Adrenal gland (tissue), 9 donors: ENCODE measurements at regions not wholly inside any gene's neighbourhood (a gene's known extent, or its start where the extent isn't known, plus 50 kb on each side); places are given as distances from the start of the nearest gene placed in this dataset.

Source experiments
- DNase-seq, 7 donors: peaks; one replicate each; pipeline ENCODE4 v3.0.0-alpha.2; 2019 to 2020
- H3K27ac ChIP-seq, 5 donors: fragments of 200-600 bp; sonication (generic) in 4 of 5; 1 replicate in 3 of 5; 2 replicates in 2 of 5; pipeline versions ENCODE4 v1.5.1 to v1.8.0; 2016 to 2020; ENCODE audit warnings: mild to moderate bottlenecking in 1 of 5
- H3K27me3 ChIP-seq: fragments of 200-600 bp; 2 replicates; pipeline ENCODE4 v1.8.0; 2021
- H3K36me3 ChIP-seq, 2 donors: fragments of 200-600 bp; replicated peaks in 1 of 2; 1 replicate in 1 of 2; 2 replicates in 1 of 2; pipeline versions ENCODE4 v1.5.1 to v1.8.0; 2018 to 2022
- H3K4me1 ChIP-seq, 2 donors: fragments of 200-600 bp; replicated peaks in 1 of 2; 1 replicate in 1 of 2; 2 replicates in 1 of 2; pipeline versions ENCODE4 v1.5.1 to v1.8.0; 2018 to 2021
- H3K4me3 ChIP-seq, 4 donors: fragments of 200-600 bp; sonication (generic) in 3 of 4; one replicate each; pipeline ENCODE4 v1.5.1; 2016 to 2018
- H3K9me3 ChIP-seq, 3 donors: fragments of 200-600 bp; sonication (generic) in 1 of 3; replicated peaks in 1 of 3; 1 replicate in 2 of 3; 2 replicates in 1 of 3; pipeline versions ENCODE4 v1.5.1 to v1.8.0; 2016 to 2021
- POLR2A ChIP-seq, 2 donors: fragments of 450-650 bp; IDR thresholded peaks; one replicate each; pipeline ENCODE4 v1.6.1; 2017; ENCODE audit warnings: antibody characterized with exemption in 2 of 2, mild to moderate bottlenecking in 2 of 2, moderate library complexity in 1 of 2
- WGBS, 4 donors: extraction: QIAGEN DNeasy Blood & Tissue Kit in 2 of 4; methylation state at CpG; one replicate each; pipeline versions ENCODE4 v1.1.5 to v1.1.7; 2013 to 2017; 5-methylcytosine and 5-hydroxymethylcytosine counted together
- intact Hi-C, 2 donors: fragments of 100-400 bp; cut with DNase I; formaldehyde crosslinking; loops; one replicate each; pipeline versions ENCODE4 v1.14.1 to v1.15.0; 2022 to 2023
- TF ChIP-seq, protein P1 (sequence below), 6 experiments: fragments of 450-650 bp in 4 of 6; fragments of 200-600 bp in 2 of 6; sonication (generic) in 1 of 6; IDR thresholded peaks; 1 replicate in 5 of 6; 2 replicates in 1 of 6; pipeline versions ENCODE4 v1.5.1 to v1.8.0; 2016 to 2021; ENCODE audit warnings: antibody characterized with exemption in 6 of 6, mild to moderate bottlenecking in 2 of 6, moderate library complexity in 1 of 6
- donor health status: healthy with polysubstance abuse.
- donor health status: Bipolar disorder and iron deficiency.
- donor health status: DM: yes; HTN: yes; CAD: no.
- donor health status: DM: no; HTN: no; CAD: no.
- donor health status: DM: no; HTN: no; CAD: no.

- Histone ChIP-seq H3K27ac (no peak overlapping the region), H3K4me1 (no peaks in the 10 kb centered on the region), H3K4me3 (no peak overlapping the region), H3K27me3 (no peaks in the 10 kb centered on the region), H3K9me3 (no peaks in the 10 kb centered on the region), H3K36me3 (no peaks in the 10 kb centered on the region)
- 54 to 76% (median 67%) methylated on average over 6 of the region's 6 CpGs for WGBS, 4 donors
- TF ChIP-seq POLR2A (IDR thresholded peaks at IDR 0.05) = no peak
- TF ChIP-seq, protein P1, sequence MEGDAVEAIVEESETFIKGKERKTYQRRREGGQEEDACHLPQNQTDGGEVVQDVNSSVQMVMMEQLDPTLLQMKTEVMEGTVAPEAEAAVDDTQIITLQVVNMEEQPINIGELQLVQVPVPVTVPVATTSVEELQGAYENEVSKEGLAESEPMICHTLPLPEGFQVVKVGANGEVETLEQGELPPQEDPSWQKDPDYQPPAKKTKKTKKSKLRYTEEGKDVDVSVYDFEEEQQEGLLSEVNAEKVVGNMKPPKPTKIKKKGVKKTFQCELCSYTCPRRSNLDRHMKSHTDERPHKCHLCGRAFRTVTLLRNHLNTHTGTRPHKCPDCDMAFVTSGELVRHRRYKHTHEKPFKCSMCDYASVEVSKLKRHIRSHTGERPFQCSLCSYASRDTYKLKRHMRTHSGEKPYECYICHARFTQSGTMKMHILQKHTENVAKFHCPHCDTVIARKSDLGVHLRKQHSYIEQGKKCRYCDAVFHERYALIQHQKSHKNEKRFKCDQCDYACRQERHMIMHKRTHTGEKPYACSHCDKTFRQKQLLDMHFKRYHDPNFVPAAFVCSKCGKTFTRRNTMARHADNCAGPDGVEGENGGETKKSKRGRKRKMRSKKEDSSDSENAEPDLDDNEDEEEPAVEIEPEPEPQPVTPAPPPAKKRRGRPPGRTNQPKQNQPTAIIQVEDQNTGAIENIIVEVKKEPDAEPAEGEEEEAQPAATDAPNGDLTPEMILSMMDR (IDR thresholded peaks at IDR 0.05) = no peak
- intact Hi-C loops = no loop called here
- no peak for DNase-seq
Observed at GRCh38 chr10:129288999-129289584, 177.9 kb upstream of the MGMT start.

- no peak for TF ChIP-seq POLR2A (IDR thresholded peaks at IDR 0.05)
- TF ChIP-seq, protein P1 (IDR thresholded peaks at IDR 0.05) = no peak
- H3K4me3 ChIP-seq = no peak overlapping the region
- WGBS, 4 donors = 62 to 78% (median 71%) methylated on average over 2 of the region's 2 CpGs
- no peak overlapping the region for H3K27ac ChIP-seq
- intact Hi-C loops = no loop called here
- H3K4me1 ChIP-seq = no peaks in the 10 kb centered on the region
- no peaks in the 10 kb centered on the region for H3K27me3 ChIP-seq
- no peak for DNase-seq
- H3K36me3 ChIP-seq = no peaks in the 10 kb centered on the region
- H3K9me3 ChIP-seq = no peaks in the 10 kb centered on the region
Observed at GRCh38 chr10:129293991-129294700, 172.9 kb upstream of the MGMT start.

- Histone ChIP-seq H3K36me3 (no peaks in the 10 kb centered on the region), H3K27me3 (no peaks in the 10 kb centered on the region), H3K4me1 (no peaks in the 10 kb centered on the region), H3K4me3 (no peak overlapping the region), H3K27ac (no peak overlapping the region), H3K9me3 (no peaks in the 10 kb centered on the region)
- no peak for DNase-seq
- WGBS, 4 donors = 59 to 73% (median 70%) methylated on average over 3 of the region's 3 CpGs
- intact Hi-C loops = no loop called here
- TF ChIP-seq POLR2A (IDR thresholded peaks at IDR 0.05) = no peak
- TF ChIP-seq, protein P1 (IDR thresholded peaks at IDR 0.05) = no peak
Observed at GRCh38 chr10:129294944-129295343, 172.1 kb upstream of the MGMT start.

GRCh38 chr10:129305046-129305445 lies 162.0 kb upstream of the MGMT start:
- no peak for DNase-seq

More at GRCh38 chr10:129305046-129305445, 162.0 kb upstream of the MGMT start:
- Histone ChIP-seq H3K9me3 (no peaks in the 10 kb centered on the region), H3K27me3 (no peaks in the 10 kb centered on the region), H3K36me3 (no peaks in the 10 kb centered on the region), H3K4me3 (no peak overlapping the region), H3K4me1 (no peaks in the 10 kb centered on the region), H3K27ac (no peak overlapping the region)
- intact Hi-C loops = no loop called here
- WGBS, 4 donors = 40 to 47% (median 43%) methylated on average over 5 of the region's 5 CpGs
- no peak for TF ChIP-seq POLR2A (IDR thresholded peaks at IDR 0.05)
- TF ChIP-seq, protein P1 (IDR thresholded peaks at IDR 0.05) = no peak
